Stimulated activated CD4-positive, alpha-beta T cell treated with anti-CD3 and anti-CD28 coated beads, Interleukin-12 subunit alpha, Interleukin-12 subunit beta, amount 100 ng/mL, for 48 hours (primary cell): ENCODE measurements at regions not wholly inside any gene's neighbourhood (a gene's known extent, or its start where the extent isn't known, plus 50 kb on each side); places are given as distances from the start of the nearest gene placed in this dataset.

ENCODE experiments used
- DNase-seq, 3 donors: peaks; one replicate each; pipeline ENCODE4 v3.0.0-alpha.2; 2020; ENCODE audit warnings: low read depth in 2 of 3, low spot score in 1 of 3

DNA sequence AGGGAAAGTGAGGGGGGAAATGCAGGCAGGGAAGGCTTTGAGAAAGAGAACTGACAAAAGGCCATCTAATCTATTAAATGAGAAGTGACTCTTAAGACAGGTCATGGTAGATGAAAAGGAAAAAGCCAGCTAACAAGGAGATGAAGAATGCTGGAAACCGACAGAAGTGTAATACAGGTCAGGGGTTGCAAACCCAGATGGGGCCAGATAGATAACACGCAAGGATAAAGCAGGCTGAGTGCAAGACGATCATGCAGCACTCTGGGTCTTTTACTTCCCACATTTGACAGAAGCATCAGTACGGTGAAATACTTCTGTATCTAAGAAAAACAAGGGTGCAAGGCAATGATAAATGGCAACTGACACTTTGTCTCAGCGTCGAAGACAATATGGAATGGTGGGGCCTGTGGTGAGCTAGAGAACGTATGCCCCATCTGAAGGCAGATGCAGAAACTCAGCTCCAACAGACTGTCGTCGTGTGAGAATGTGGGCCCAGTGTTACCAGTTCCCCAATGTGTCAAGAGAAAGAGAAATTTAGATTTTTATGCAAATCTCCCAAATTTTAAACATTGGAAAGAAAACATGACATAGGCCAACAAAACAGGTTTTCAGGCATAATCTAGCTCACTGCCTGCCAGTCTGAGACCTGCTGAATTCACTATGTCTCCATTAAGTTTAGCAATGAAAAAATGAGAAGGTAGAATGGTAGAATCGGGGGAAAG, 187.4 kb downstream of the PHLDA1 start:
- no peak for DNase-seq

DNA sequence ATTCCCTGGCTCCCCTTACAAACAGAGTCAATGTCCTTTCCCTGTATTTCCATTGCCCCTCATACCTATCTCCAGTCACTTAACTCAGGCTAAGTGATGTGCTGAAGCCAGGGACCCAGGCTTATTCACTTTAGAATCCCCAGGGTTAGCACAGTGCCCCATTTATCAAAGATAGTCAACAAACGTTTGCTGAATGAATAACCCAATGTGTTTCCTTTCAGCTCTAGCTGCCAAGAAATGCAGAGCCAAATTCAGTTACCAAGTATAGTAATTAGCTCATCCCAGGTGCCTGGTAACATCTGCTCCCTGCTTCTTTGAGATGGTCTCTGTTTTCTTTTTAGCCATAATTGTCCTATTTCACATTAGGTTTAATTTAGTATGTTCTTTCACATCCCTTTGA, 189.5 kb downstream of the PHLDA1 start:
- DNase-seq, result no peak

DNA sequence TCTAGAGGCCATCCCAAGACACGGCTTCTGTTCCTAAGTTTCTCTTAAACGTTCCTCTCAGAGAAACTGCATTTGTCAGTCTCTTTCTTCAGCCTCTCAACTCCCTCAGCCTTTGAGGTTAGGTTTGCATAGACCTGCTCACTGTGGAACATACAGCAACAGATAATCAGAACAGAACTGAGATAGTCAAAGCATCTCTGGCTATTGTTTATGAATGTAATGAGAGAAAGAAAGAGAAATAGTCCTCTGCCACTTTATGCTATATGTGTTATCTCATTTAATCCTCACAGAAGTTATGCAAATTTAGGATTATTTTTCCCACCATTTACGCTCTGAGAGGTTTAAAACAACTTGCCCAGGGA, 190.6 kb downstream of the PHLDA1 start:
- no peak for DNase-seq

DNA sequence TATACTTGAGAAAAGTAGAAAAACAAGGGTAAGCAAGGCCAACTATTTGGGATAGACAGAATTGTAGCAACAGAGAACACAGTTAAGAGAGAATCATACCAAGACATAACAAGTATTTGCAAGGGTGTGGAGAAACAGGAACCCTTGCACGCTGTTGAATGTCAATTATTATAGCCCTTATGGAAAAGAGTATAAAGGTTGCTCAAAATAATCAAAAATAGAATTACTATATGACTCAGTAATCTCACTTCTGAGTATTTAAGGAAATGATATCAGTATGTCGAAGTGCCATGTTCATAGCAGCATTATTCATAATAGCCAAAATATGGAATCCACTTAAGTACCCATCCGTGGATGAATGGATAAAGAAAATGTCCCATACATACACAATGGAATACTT, 193.3 kb downstream of the PHLDA1 start:
- DNase-seq, result no peak

DNA sequence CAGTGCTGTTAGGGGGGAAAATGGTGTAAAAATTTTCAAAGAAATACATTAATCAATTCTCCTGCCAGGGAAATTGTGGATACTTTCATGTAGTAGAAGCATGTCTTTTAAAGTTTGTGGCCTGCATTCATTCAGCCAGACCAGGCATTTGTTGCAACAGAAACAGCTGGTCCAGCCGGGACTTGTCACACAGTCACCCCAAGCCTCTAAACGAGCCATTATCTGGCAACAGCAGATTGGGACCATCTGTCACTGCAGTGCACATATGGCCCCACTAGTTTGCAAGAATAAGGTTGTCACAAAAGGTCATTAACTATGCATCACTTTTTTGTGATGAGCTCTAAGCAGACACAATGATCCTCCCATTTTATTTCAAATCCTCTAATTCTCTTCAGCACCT, 193.9 kb downstream of the PHLDA1 start:
- DNase-seq, result no peak

DNA sequence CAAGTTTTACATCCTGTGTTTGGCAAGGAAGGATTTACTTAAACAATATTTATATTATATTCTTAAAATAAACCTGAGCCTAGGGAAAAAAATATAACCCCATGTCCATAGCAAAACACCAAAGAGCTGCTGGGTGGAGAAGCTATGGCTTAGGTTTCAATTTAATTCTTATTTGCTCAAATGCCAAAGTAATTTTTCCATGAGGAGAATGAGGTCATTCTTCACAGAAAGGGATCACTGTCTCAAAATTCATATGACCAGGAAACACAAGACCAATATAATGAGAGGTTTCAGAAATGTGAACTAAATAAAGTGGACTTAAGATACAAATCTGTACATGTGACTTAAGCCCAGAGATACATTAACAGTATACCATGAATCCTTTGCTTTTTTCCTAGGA, 195.0 kb downstream of the PHLDA1 start:
- no peak for DNase-seq

DNA sequence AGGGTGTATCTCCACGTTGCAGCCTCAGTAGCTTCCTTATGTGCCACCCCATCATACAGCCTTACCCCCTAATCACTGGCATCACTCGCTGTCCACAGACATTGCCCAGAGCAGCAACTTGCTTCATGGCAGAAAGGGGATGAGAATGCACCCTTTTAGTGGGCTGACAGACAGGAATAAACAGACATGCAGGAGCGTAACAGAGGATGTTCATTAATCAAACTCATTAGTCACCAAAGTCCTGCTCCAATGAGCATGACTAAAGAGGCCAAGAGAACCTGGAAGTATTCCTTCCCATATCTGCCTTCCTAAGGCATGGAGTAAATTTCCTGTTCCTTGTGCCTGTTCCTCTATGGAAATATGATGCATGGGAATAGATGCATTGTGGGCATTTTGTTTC, 197.0 kb downstream of the PHLDA1 start:
- no peak for DNase-seq

DNA sequence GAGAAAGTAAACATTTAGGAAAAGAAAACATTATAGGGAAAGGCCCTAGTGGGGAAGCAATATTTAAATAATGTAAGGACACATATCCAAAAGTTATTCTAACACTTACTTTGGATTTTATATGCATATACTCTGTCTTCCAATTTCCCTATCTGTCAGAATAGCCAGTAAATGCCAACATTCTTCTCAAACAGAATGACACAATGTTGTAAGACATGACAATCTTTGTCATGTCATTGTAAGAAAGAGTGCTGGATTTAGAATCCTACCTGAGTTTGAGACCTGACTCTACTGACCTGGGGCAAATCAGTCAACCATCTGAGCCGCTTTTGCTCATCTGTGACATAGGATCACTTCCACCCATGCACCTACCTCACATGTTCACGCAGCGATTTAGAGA, 198.3 kb downstream of the PHLDA1 start:
- DNase-seq, result no peak

DNA sequence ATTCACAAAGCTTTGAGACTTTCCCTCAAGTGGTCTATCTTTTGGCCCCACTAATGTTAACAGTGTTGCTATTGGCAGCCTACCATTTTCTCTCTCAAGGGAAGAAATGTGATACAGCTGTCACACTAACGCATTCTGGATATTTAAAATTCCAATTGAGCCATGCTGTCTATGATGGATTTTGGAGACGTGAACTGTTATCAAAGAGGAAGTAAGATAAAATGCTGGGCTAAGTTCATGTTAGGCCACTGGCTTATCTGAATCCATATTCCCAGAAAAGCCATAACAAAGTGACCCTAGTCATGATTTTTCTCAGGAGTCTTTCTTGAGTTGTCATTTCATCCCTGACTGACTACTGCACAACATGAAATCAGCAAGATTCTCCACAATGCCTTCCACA, 200.2 kb downstream of the PHLDA1 start:
- DNase-seq, result no peak

DNA sequence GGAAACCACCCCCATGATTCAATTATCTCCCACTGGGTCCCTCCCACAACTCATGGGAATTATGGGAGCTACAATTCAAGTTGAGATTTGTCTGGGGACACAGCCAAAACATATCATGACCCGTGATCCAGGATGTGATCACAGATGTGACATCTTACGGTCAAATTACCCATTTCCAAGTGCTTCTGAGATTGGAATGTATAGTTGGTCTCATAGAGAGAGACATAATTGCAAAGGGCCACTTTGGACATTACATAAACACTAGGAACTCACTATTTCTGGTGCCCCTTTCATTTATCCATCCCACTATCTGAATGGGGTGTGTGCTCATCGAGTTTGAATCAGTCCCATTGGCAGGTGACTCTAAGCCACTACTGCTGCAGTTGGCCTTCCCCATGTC, 204.5 kb downstream of the PHLDA1 start:
- DNase-seq, result no peak

DNA sequence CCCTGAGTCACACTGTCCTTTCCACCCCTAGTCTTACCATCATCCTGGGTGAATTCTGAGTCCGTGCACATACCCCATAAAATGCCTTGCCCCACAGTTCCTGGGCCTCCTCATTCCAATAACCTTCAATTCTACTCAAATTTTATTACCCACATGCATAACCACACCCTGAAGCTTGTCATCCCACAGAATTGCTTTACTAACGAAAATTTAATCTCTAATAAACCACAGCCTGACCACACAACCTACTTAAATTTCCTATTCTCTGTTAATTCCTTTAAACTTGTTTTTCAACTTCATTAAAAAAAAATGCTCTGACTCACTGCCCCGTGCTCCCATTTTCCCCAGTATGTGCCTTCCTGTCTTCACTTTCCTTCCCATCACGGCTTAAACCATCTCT, 205.9 kb downstream of the PHLDA1 start:
- no peak for DNase-seq

DNA sequence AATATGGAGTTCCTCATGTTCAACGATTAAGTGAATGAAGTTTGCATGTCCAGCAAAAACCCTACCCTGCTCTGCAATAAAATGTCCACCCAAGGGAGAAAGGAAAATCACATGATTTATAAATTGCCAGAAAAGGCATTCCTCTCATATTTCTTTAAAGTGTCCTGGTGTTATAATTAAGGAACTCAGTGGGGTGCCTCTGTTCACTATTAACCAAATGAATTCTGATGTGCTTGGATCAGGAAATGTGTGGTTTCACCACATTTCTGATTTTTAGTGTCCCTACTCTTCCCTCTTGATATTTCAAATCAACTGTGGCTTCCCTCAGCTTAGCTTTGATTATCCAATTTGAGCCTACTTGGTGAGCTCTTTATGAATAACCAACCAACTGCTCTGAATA, 208.1 kb downstream of the PHLDA1 start:
- no peak for DNase-seq

DNA sequence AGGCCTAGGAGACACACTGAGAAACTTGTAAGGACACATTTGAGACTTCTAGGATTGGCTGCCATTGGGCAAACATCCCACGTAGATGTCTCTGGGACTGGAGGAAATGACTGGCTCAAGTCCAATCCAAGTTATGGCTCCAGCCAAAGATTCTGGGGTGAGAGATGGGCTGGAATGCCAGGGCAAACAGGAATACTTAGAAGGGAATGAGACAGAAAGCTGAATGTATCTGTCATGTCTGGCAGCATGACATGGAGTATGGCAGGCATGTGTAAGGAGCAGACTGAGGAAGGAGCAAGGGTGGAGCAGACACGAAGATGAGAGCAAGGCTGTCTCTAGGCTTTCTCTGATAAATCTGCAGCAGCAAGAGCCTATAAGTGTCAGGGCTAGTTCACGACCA, 209.2 kb downstream of the PHLDA1 start:
- DNase-seq, result no peak

DNA sequence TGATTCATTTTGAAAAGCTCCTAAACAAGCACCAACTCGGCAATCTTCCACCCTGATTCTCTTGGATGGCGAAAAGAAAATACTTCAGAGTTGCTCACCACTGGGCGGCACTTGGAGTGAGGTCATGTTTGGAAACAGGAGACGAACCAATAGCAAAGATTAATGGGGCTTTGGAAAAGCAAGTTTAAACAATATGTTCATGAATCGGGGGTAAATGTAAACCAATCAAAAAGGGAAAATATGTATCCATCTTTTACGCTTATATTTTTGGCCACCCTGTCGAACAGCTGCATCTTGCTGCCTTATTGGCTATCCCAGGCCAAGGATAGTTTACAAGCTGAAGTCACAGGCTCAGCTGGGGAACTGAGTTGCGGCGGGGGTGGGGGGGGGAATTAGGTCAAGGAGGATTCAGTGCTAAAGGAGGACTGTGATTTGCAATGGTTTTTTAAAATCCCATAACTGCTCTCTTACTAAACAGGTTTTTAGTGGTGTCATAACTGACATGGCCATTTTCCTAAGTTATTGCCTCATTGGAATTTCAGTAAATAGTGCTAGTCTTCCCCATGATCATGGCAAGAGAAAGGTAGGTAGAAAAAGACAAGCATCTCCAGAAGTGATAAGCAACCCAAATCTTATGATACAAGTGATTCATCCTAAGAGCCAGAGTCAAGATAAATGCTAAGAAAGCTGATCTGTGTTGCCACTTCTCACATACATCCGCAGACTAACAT, 210.6 kb downstream of the PHLDA1 start:
- no peak for DNase-seq

DNA sequence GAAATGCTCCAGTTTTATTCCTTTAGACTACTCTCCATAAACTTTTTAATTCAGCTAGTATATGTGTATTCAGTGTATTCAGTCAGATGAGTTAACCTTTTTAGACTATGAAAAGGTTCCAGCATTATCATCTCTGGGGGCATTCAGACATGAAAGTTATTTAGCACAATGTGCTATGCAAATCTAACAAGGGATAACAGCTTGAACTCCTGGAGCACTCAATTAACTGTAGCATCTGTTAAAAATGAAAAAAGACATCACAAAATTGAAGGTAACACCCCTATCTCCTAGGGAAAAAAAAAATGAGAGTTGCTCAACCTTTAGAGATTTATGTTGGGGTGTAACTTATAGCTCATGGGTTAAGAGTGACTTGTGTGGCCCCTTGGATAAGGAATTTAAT, 211.5 kb downstream of the PHLDA1 start:
- DNase-seq, result no peak

DNA sequence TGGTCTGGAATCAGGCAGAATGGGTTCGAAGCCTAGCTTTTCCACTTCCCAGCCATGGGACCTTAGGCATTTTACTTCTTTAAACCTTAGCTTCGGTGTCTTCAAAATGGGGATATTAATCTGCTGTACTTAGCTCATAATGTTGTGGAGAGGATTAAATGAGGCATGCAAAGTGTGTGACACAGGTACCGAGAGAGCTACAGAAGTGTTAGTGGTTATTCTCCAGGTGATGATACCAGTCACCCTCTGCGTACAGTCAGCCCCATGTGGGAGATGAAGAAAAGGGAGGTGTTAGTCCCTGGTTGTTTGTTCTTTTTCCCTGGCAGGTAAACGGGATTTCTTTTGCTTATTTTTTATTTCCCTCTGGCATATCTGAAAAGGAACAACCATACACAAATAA, 212.1 kb downstream of the PHLDA1 start:
- no peak for DNase-seq

DNA sequence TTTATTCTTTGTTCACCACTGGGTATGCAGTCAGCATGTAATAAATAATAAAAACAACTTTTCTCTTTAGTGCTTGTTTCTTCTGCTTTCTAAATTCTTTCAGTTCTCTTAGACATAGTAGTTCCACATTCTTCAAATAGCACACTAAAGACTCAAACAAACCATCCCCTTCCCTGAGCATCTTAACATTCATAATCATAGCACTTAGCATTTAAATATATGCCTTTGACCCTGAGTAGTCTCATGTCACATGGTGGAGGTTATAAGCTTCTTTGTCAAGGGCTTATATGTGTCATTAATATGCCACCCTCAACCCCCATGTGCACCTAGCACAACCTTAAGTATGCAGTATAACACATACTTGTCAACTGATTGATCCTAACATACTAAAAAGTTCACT, 212.7 kb downstream of the PHLDA1 start:
- DNase-seq, result no peak

DNA sequence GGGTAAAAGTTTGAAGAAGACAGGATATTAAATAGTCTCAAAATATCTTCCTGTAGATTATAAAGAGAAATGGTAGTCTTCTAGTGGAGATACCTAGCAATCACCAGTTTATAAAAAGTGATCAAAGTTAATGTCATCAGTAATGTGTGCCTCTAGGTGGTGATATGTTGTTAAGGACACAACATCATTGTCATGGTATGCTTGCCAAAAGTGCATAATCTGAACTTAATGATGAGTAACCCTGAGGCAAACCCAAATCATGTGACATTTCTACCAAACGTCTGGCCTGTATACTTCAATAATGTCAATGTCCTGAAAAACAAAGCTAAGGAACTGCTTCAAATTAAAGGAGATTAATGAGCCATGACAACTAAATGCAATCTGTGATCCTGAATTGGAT, 214.7 kb downstream of the PHLDA1 start:
- DNase-seq, result no peak

DNA sequence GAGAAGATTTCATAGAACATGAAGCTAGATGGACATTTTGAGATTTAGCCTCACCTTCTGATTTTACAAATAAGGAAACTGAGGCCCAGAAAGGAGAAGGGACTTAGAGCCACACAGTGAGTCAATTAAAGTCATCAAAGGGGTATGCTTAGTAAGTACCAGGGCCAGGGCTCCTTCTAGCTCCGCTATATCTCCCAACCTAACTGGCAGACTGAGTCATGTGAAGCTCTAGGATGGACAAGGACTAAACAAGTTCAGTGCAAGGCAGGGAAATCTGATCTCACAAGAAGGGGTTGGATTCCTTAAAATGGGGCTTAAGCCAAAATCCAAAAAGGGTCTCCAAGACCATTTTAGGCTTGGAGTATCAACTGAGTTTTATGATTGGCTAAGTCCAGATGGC, 215.8 kb downstream of the PHLDA1 start:
- no peak for DNase-seq

DNA sequence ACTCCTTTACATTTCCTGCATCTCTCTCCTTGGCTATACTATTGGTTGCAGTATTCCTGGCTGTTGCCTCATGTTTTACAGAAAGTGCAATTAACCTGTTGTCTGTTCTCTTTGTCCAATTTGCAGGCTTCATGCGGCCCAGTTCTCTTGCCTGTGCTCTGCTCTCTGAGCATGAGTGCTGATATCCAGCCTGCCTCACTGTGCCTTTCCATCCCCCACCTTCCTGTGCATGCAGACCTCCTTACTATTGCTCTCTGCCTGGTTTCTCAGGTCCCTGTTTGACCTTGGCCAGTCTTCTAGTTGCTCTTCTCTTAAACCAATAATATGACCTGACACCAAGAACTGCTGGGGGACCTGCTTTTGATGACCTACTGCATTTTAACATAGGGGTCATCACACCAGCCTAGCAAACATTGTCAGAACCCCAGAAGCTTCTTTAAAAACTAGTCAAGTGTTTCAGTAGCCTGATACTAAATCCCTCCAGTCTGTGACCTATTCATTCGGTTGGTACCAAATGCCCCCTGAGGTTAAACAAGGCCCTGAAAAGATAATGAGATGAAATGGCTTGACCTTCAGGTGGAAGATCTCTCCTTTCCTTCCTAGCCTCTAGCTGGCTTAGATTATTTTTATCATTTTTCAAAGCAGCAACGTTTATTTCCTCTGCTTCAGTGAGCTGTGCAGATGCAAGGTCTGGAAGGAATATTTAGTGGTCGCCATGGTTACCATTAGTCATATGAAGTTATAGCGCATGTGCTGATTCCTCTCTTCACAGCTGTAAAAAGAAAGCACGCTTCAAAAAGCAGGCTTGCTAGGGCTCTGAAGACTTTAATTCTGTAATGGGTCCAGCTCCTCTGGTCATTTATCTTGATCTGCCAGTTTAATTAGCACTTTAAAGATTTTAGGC, 216.5 kb downstream of the PHLDA1 start:
- DNase-seq, result no peak

DNA sequence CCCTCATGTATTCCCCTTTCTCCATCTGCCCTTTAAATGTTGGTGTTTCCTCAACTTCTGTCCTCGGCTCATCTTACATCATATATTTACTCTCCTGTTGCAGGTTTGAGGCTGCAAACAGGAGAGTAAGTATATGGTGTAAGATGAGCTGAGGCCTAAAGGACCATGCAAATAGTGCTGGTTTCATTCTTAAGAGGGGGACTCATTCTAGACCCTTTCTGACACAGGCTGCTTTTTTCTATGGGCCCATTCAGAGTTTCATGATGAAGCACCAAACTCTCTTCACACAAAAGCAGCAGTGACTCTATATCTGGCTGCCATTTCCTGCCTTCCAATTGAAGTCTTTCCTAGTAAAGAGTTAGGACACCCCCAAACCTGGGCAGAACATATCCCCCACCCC, 218.5 kb downstream of the PHLDA1 start:
- no peak for DNase-seq
